Mucosa of gallbladder (tissue), 1 donor: ENCODE measurements at regions not wholly inside any gene's neighbourhood (a gene's known extent, or its start where the extent isn't known, plus 50 kb on each side); places are given as distances from the start of the nearest gene placed in this dataset.
"Not testable (repeated sequence)": the region's sequence is repeated elsewhere in the genome, so short reads cannot be mapped to it uniquely, and the experiment has no call there.

Experiments used
- DNase-seq: peaks from one replicate; pipeline ENCODE4 v3.0.0-alpha.2; 2020; ENCODE audit warnings: low spot score
- donor health status: DM: no; HTN: no; CAD: no.

- no peak for DNase-seq
Observed at GRCh38 chr4:24368801-24369200, 215.6 kb downstream of the DHX15 start.

GRCh38 chr4:24364852-24365251 is 219.5 kb downstream of the DHX15 start:
- no peak for DNase-seq

DNA sequence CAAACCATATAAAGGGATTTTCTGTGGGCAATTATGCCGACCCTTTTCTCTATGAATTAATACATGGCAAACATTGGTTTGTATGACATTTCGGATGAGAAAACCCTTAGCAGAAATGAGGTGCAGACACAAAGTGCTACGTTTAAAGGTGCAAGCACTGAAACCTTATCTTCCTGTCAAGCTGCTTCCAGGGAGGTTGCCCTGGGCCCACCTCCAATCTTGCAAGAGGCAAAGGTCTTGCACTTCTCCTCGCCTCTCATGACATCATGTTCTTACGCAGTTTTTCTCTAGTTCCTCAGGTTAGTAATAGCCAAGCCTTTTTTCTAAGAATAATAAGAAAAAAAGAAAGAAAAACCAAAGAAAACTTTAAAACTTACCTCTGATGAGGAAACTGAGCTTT is 220.1 kb downstream of the DHX15 start:
- DNase-seq = no peak

DNA sequence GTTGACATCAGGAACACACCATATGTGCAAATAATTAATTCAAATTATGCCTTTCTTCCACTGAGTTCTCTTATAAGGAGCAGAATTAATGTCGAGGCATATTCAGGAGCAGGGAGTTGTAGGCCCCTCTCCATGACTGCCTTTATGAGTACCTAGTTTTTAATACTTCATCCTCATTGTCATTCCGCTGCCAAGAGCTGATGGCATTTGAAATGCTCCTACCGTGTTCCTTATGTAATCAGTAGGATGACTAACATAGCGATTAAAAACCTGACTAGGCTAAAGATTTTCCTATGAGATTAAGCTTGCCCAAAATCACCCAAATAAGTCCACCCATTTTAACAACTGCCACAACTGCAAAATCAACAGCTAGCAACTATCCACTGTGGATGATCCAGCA is 220.6 kb downstream of the DHX15 start:
- DNase-seq = no peak

DNA sequence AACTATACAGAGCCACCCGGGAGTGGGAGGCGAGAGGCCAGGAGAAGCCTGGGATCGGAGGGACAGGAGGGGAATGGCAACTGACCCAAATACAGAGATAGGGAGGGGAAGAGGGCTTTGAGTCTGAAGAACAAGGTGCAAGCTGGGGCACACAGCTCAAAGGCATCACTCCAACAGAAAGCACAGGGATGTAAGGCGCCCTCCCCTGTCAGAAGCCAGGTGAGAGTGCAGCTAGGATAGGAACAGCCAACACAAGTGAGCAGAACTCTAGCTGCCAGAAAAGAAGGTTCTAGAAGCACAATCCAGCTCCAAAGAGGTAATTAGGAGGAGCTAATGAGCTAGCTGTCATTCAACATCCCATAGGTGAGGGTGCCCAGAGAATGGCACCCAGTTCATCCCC is 232.2 kb downstream of the DHX15 start:
- DNase-seq = no peak

- DNase-seq = not testable (repeated sequence)
Observed at GRCh38 chr4:24349168-24349996, 235.0 kb downstream of the DHX15 start.

- DNase-seq = no peak
Observed at GRCh38 chr4:24339260-24339659, 245.1 kb downstream of the DHX15 start.

DNA sequence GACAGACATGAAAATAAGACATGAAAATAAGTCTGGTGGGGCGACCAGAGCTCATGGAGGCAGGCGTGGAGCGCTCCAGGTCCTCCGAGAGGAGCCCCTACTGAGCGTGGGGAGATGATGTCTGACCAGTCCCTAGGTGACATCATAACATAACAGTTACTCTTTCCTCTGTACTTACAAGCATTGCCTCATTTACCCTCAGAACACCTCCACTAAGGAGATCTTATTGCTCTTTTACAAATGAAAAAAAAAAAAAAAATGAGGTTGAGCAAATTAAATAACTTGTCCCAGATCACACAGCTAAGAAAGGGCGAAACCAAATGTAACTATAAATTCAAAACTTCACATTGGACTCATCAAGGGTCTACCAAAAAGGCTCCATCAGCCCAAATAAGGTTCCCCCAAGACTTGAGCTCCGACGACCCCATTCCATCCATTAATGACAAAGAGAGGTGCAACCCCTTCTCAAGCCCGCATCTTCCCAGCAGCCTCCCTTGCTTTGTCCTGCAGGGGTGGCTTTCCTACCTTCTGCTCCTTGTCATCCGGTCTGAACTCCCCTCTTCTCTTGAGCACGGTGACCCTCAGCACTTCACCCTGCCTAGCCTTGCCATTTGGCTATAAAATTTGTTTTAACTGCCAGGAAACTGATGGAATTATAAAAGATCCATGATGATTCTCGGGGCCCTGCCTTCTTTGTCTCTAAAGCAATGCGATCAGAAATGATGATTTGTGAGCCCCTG is 246.7 kb downstream of the DHX15 start:
- DNase-seq = no peak

DNA sequence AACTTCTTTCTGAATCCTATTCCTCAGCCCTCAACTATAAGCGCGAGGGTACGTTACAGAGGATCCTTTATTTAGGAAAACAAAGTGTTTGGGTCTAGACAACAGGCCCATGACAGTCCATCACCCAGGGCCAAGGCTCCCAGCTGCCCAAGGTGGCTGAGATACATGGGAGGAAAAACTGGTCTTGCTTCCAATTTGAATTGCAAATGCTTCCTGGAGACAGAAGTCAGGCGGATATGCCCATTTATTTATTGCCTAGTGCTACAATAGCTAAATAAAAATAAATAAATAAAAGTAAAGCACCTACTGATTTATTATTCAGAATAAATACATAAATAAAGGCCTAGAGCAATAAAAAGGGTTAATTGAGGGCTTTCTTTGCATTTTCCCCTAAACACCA is 248.7 kb downstream of the DHX15 start:
- DNase-seq = no peak

DNA sequence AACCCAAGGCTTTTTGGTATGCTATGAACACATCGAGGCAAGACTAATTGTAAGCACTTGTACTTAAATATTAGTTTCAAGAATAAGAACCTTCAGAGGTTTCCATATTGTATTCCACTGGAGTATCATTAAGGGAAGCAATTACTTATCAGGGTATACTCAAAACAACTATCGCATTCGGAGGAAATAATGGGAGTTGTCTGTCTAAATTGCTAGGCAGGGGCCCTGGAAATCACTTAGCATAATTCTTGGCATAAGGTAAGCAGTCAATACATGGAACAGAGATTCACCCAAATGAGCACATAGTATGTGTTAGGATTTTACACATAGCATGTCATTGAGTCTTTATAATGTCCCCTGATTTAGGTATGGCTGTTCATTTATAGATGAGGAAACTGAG is 249.4 kb downstream of the DHX15 start:
- no peak for DNase-seq

- no peak for DNase-seq
Observed at GRCh38 chr4:24330573-24330972, 253.8 kb downstream of the DHX15 start.

GRCh38 chr4:24330172-24330571 is 254.2 kb downstream of the DHX15 start:
- no peak for DNase-seq

DNA sequence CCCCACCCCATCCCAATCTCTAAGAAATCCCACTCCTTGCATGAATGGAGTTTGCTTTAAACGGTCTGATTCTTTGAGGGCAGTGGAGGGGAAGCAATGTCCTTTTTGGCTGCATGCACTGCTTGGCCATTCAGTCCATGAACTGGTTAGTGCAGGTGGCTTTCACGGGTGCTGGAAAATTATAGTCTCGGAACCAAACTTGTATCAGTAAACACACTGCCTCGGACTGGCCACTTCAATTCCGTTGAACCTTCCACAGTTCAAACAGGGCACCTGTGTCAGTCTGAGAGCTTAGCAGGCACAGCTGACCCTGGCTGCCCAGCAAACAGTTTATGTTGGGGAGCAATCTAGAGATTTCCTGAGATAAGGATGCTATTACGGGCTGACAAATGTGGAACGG is 255.6 kb downstream of the DHX15 start:
- DNase-seq = no peak

DNA sequence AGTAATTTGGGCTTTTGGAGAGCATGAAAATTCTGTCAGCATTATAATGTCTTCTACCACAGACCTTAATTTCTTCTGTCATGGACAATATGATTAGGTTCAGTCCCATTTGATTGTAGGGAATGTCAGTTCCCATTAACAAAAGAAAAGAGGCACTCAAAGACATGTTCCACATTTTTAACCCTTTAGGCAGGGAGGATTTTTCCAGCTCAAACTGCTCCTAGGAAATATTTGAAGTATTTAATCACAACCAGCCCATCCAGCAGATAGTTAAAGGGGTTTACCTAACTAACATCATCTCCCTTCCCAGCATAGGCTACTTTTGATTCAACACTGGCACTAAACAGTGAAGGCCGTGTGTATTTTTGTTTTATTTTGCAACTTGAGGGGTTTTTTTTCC is 256.0 kb downstream of the DHX15 start:
- no peak for DNase-seq

GRCh38 chr4:24322995-24323394 is 261.4 kb downstream of the DHX15 start:
- DNase-seq = no peak

DNA sequence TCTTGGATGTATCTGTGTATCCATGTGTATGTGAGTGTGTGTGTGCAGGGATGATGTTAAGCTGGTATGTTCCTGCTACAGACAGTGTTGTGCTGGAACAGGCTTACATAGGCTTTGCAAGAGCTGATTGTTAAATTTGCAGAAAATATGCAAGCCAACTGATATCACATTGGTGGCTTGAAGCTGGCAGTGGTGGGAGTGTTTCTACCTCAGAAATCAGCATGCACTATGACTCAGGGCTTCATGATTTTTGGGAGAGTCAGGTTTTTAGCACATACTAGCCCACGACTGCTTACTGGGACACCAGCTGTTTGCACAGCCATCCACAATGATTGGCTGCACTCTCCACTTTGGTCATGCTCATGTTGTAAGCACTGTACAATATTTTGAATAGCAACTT is 261.8 kb downstream of the DHX15 start:
- no peak for DNase-seq

DNA sequence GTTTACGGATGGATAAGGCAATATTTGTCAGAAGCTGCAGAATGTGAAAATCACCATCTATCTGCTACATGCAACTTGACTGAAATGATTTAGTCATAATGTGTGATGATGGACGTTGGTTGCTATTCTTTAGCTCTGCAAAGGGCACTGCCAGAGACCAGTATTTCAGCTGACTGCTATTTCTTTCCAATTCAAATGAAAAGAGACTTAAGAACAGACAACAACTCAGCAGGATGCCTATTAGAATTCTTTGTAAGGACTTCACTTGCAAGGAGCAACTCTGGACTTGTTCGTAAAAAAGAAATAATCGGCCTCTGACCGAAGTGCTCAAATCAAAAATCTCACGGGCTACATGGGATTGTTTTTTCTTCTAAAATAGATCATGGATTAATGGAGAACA is 262.7 kb downstream of the DHX15 start:
- no peak for DNase-seq

DNA sequence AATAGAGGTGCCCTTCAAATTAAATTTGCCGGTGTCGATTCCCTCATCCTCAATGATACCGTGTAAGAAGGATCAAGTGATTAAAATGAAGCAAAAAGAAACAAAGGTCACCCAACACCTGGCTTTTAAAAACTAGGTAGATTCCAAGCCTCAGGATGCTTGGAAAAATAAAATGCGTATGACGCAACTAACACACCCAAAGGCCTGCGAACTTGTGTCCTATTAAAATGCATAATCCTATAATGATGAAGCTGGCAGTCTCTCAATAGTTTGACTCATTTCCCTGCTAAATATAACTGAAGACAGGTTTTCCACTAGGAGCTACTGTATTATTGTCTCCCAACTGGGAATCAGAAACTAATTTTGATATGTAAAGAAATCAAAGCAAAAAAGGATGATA is 263.2 kb downstream of the DHX15 start:
- no peak for DNase-seq

- DNase-seq = no peak
Observed at GRCh38 chr4:24319387-24319786, 265.0 kb downstream of the DHX15 start.

DNA sequence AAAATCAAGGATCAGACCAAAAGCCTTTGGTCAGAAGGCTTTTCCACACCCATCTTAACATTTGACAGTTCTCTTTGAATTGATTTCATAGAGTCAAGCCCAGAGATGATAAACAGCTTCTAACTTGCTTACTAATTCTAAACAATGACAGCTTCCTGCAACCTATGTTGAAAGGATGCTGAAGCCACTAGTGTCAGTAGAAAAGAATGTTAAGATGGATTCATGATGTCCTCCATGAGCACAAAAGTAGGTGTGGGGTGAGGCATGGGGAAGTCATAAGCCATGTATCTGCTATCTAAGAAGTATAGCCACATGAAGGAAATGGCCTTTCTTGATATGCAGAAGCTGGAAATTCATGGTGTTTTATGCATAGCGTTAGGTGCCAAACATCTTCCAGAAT is 269.3 kb downstream of the DHX15 start:
- no peak for DNase-seq

DNA sequence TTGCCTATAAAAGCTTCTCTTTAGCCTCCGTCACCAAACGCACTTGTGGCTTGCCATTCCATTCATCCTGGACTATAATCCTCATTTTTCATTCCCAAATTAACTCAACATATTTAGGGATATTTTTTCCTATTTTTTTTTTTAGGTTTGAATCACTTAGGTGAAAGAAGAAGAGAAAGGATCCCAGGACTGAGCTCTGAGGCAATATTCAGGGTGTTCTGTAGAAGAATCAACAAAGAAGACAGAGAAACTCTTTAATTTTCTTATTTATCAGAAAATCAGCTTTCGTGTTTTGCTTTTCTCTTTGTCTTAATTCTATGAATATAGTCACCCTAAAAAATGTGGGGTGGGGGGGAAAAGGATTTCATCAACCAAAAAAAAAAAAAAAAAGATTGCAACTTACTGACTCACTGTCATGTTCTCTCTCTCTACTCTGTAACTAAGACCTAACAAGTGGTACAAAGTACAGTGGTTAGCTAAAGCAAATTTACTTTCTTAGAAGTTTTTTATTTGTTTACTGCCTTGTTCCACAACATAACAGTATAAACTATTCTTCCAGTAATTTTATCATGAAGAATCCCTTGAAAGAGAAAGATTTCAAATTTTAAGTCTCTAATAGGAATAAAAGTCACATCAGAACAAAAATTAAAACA is 272.0 kb downstream of the DHX15 start:
- no peak for DNase-seq

- no peak for DNase-seq
Observed at GRCh38 chr4:24303926-24304325, 280.4 kb downstream of the DHX15 start.

DNA sequence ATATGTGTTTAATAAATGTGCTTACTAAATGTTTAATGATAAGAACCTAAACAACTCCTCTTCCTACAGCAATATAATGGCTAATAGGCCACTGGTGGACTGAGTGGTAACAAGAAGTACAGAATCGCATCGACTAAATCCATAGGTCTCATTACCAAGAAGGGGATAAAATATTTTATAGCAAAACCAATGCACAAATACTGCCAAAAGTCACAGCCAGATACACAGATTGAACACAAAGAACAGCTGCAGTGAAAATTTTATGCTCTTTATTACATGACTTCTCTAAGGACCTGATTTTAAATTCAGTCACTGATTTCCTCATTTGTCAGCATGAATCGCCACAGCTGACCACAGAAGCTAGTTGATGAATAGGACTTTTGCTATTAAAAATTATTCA is 285.4 kb downstream of the DHX15 start:
- no peak for DNase-seq
